ENCODE measurements at regions not wholly inside any gene's neighbourhood (a gene's known extent, or its start where the extent isn't known, plus 50 kb on each side); places are given as distances from the start of the nearest gene placed in this dataset.

- no peaks in the 10 kb centered on the region for H3K36me3 ChIP-seq (ENCODE audit: control insufficient read depth in 2 of 3, insufficient read depth in 3 of 3, low read length in 3 of 3)
- no peak overlapping the region for H3K4me3 ChIP-seq (ENCODE audit: low read length)
- Mint-ChIP-seq H3K27me3 (no peaks in the 10 kb centered on the region), H3K27ac (no peak overlapping the region), H3K36me3 (no peaks in the 10 kb centered on the region), H3K9me3 (peaks cover 0 to 6% (median 1%) of the 10 kb centered on the region in 11 donors), H3K4me1 (no peaks in the 10 kb centered on the region), H3K4me3 (no peak overlapping the region)
- H3K4me1 ChIP-seq (ENCODE audit: control insufficient read depth in 2 of 2, insufficient read depth in 2 of 2, low read length in 2 of 2), result no peaks in the 10 kb centered on the region
- no peak for DNase-seq
- intact Hi-C loops (cut with micrococcal nuclease), result no loop called here
- POLR2A ChIA-PET, result no interaction called here
- no peaks in the 10 kb centered on the region for H3K9me3 ChIP-seq (ENCODE audit: control insufficient read depth in 2 of 3, low read length in 3 of 3)
- no peaks in the 10 kb centered on the region for H3K27me3 ChIP-seq (ENCODE audit: control insufficient read depth in 2 of 2, insufficient read depth in 2 of 2, low read length in 2 of 2)
- CTCF ChIA-PET, result no interaction called here
- no peak overlapping the region for H3K27ac ChIP-seq (ENCODE audit: low read depth, low read length)
- no peak for ATAC-seq
Measured at GRCh38 chr4:106603471-106603870, 234.9 kb upstream of the GIMD1 start.

GRCh38 chr4:106602711-106603110, 234.1 kb upstream of the GIMD1 start:
- H3K9me3 ChIP-seq (ENCODE audit: control insufficient read depth in 2 of 3, low read length in 3 of 3), result no peaks in the 10 kb centered on the region

GRCh38 chr4:106601519-106601918, 232.9 kb upstream of the GIMD1 start:
- no peak for ATAC-seq
- H3K36me3 ChIP-seq (ENCODE audit: control insufficient read depth in 2 of 3, insufficient read depth in 3 of 3, low read length in 3 of 3), result no peaks in the 10 kb centered on the region
- CTCF ChIA-PET, result no interaction called here
- no peak overlapping the region for H3K27ac ChIP-seq (ENCODE audit: low read depth, low read length)
- H3K9me3 ChIP-seq (ENCODE audit: control insufficient read depth in 2 of 3, low read length in 3 of 3), result no peaks in the 10 kb centered on the region
- no peaks in the 10 kb centered on the region for H3K27me3 Mint-ChIP-seq
- no peak for DNase-seq
- no peak overlapping the region for H3K4me3 Mint-ChIP-seq
- H3K4me1 ChIP-seq (ENCODE audit: control insufficient read depth in 2 of 2, insufficient read depth in 2 of 2, low read length in 2 of 2), result no peaks in the 10 kb centered on the region
- no peak overlapping the region for H3K27ac Mint-ChIP-seq
- intact Hi-C loops (cut with micrococcal nuclease), result no loop called here
- POLR2A ChIA-PET, result no interaction called here
- no peaks in the 10 kb centered on the region for H3K27me3 ChIP-seq (ENCODE audit: control insufficient read depth in 2 of 2, insufficient read depth in 2 of 2, low read length in 2 of 2)
- H3K4me3 ChIP-seq (ENCODE audit: low read length), result no peak overlapping the region
- H3K36me3 Mint-ChIP-seq, result no peaks in the 10 kb centered on the region
- H3K9me3 Mint-ChIP-seq, result peaks cover 0 to 2% (median 0%) of the 10 kb centered on the region in 11 donors
- H3K4me1 Mint-ChIP-seq, result no peaks in the 10 kb centered on the region

More at GRCh38 chr4:106602711-106603110, 234.1 kb upstream of the GIMD1 start:
- H3K27ac Mint-ChIP-seq, result no peak overlapping the region
- no peaks in the 10 kb centered on the region for H3K27me3 Mint-ChIP-seq
- no peaks in the 10 kb centered on the region for H3K4me1 Mint-ChIP-seq
- ChIA-PET CTCF (no interaction called here), POLR2A (no interaction called here)
- H3K9me3 Mint-ChIP-seq, result peaks cover 0 to 4% (median 0%) of the 10 kb centered on the region in 11 donors
- H3K27ac ChIP-seq (ENCODE audit: low read depth, low read length), result no peak overlapping the region
- H3K4me1 ChIP-seq (ENCODE audit: control insufficient read depth in 2 of 2, insufficient read depth in 2 of 2, low read length in 2 of 2), result no peaks in the 10 kb centered on the region
- no peak overlapping the region for H3K4me3 ChIP-seq (ENCODE audit: low read length)
- no peaks in the 10 kb centered on the region for H3K27me3 ChIP-seq (ENCODE audit: control insufficient read depth in 2 of 2, insufficient read depth in 2 of 2, low read length in 2 of 2)
- H3K4me3 Mint-ChIP-seq, result no peak overlapping the region
- no peaks in the 10 kb centered on the region for H3K36me3 Mint-ChIP-seq
- intact Hi-C loops (cut with micrococcal nuclease), result no loop called here
- ATAC-seq (no peak), DNase-seq (no peak)
- H3K36me3 ChIP-seq (ENCODE audit: control insufficient read depth in 2 of 3, insufficient read depth in 3 of 3, low read length in 3 of 3), result no peaks in the 10 kb centered on the region

- no peak for ATAC-seq
- CTCF ChIA-PET, result no interaction called here
- no peak overlapping the region for H3K27ac ChIP-seq (ENCODE audit: low read depth, low read length)
Measured at GRCh38 chr4:106595906-106596305, 227.3 kb upstream of the GIMD1 start.

GRCh38 chr4:106594291-106594952, 225.8 kb upstream of the GIMD1 start:
- Histone ChIP-seq H3K27ac (ENCODE audit: low read depth, low read length) (no peak overlapping the region), H3K9me3 (ENCODE audit: control insufficient read depth in 2 of 3, low read length in 3 of 3) (no peaks in the 10 kb centered on the region), H3K4me1 (ENCODE audit: control insufficient read depth in 2 of 2, insufficient read depth in 2 of 2, low read length in 2 of 2) (no peaks in the 10 kb centered on the region), H3K27me3 (ENCODE audit: control insufficient read depth in 2 of 2, insufficient read depth in 2 of 2, low read length in 2 of 2) (no peaks in the 10 kb centered on the region), H3K36me3 (ENCODE audit: control insufficient read depth in 2 of 3, insufficient read depth in 3 of 3, low read length in 3 of 3) (no peaks in the 10 kb centered on the region), H3K4me3 (ENCODE audit: low read length) (no peak overlapping the region)
- POLR2A ChIA-PET, result no interaction called here
- H3K4me3 Mint-ChIP-seq, result no peak overlapping the region
- H3K36me3 Mint-ChIP-seq, result no peaks in the 10 kb centered on the region
- no peak for ATAC-seq
- no peaks in the 10 kb centered on the region for H3K27me3 Mint-ChIP-seq
- no peak overlapping the region for H3K27ac Mint-ChIP-seq
- CTCF ChIA-PET, result no interaction called here
- DNase-seq, result no peak
- H3K4me1 Mint-ChIP-seq, result no peaks in the 10 kb centered on the region
- H3K9me3 Mint-ChIP-seq, result peaks cover 0 to 9% (median 0%) of the 10 kb centered on the region in 11 donors
- intact Hi-C loops (cut with micrococcal nuclease), result no loop called here

More at GRCh38 chr4:106595906-106596305, 227.3 kb upstream of the GIMD1 start:
- POLR2A ChIA-PET, result no interaction called here
- Mint-ChIP-seq H3K36me3 (no peaks in the 10 kb centered on the region), H3K9me3 (peaks cover 0 to 9% (median 0%) of the 10 kb centered on the region in 11 donors), H3K27me3 (no peaks in the 10 kb centered on the region), H3K27ac (no peak overlapping the region), H3K4me1 (no peaks in the 10 kb centered on the region), H3K4me3 (no peak overlapping the region)
- no peaks in the 10 kb centered on the region for H3K4me1 ChIP-seq (ENCODE audit: control insufficient read depth in 2 of 2, insufficient read depth in 2 of 2, low read length in 2 of 2)
- DNase-seq, result no peak
- intact Hi-C loops (cut with micrococcal nuclease), result no loop called here
- H3K36me3 ChIP-seq (ENCODE audit: control insufficient read depth in 2 of 3, insufficient read depth in 3 of 3, low read length in 3 of 3), result no peaks in the 10 kb centered on the region
- no peak overlapping the region for H3K4me3 ChIP-seq (ENCODE audit: low read length)
- H3K9me3 ChIP-seq (ENCODE audit: control insufficient read depth in 2 of 3, low read length in 3 of 3), result no peaks in the 10 kb centered on the region
- H3K27me3 ChIP-seq (ENCODE audit: control insufficient read depth in 2 of 2, insufficient read depth in 2 of 2, low read length in 2 of 2), result no peaks in the 10 kb centered on the region

- Histone ChIP-seq H3K27ac (ENCODE audit: low read depth, low read length) (no peak overlapping the region), H3K4me1 (ENCODE audit: control insufficient read depth in 2 of 2, insufficient read depth in 2 of 2, low read length in 2 of 2) (no peaks in the 10 kb centered on the region), H3K9me3 (ENCODE audit: control insufficient read depth in 2 of 3, low read length in 3 of 3) (no peaks in the 10 kb centered on the region), H3K27me3 (ENCODE audit: control insufficient read depth in 2 of 2, insufficient read depth in 2 of 2, low read length in 2 of 2) (no peaks in the 10 kb centered on the region), H3K4me3 (ENCODE audit: low read length) (no peak overlapping the region), H3K36me3 (ENCODE audit: control insufficient read depth in 2 of 3, insufficient read depth in 3 of 3, low read length in 3 of 3) (no peaks in the 10 kb centered on the region)
- POLR2A ChIA-PET, result no interaction called here
- H3K27ac Mint-ChIP-seq, result no peak overlapping the region
- intact Hi-C loops (cut with micrococcal nuclease), result no loop called here
- H3K27me3 Mint-ChIP-seq, result no peaks in the 10 kb centered on the region
- no peaks in the 10 kb centered on the region for H3K4me1 Mint-ChIP-seq
- ATAC-seq (no peak), DNase-seq (no peak)
- CTCF ChIA-PET, result no interaction called here
- H3K36me3 Mint-ChIP-seq, result no peaks in the 10 kb centered on the region
- H3K9me3 Mint-ChIP-seq, result peaks cover 0 to 3% (median 0%) of the 10 kb centered on the region in 11 donors
- H3K4me3 Mint-ChIP-seq, result no peak overlapping the region
Measured at GRCh38 chr4:106588891-106589290, 220.3 kb upstream of the GIMD1 start.

GRCh38 chr4:106587558-106587957, 219.0 kb upstream of the GIMD1 start:
- CTCF ChIA-PET, result no interaction called here
- ATAC-seq, result no peak

More at GRCh38 chr4:106587558-106587957, 219.0 kb upstream of the GIMD1 start:
- Histone ChIP-seq H3K36me3 (ENCODE audit: control insufficient read depth in 2 of 3, insufficient read depth in 3 of 3, low read length in 3 of 3) (no peaks in the 10 kb centered on the region), H3K9me3 (ENCODE audit: control insufficient read depth in 2 of 3, low read length in 3 of 3) (no peaks in the 10 kb centered on the region), H3K27ac (ENCODE audit: low read depth, low read length) (no peak overlapping the region), H3K27me3 (ENCODE audit: control insufficient read depth in 2 of 2, insufficient read depth in 2 of 2, low read length in 2 of 2) (no peaks in the 10 kb centered on the region), H3K4me1 (ENCODE audit: control insufficient read depth in 2 of 2, insufficient read depth in 2 of 2, low read length in 2 of 2) (no peaks in the 10 kb centered on the region), H3K4me3 (ENCODE audit: low read length) (no peak overlapping the region)
- no peaks in the 10 kb centered on the region for H3K4me1 Mint-ChIP-seq
- intact Hi-C loops (cut with micrococcal nuclease), result no loop called here
- no peak overlapping the region for H3K4me3 Mint-ChIP-seq
- peaks cover 0 to 3% (median 0%) of the 10 kb centered on the region in 11 donors for H3K9me3 Mint-ChIP-seq
- POLR2A ChIA-PET, result no interaction called here
- H3K27me3 Mint-ChIP-seq, result peaks cover 0 to 5% (median 0%) of the 10 kb centered on the region in 5 donors
- DNase-seq, result no peak
- no peaks in the 10 kb centered on the region for H3K36me3 Mint-ChIP-seq
- H3K27ac Mint-ChIP-seq, result no peak overlapping the region

Measured in naive thymus-derived CD4-positive, alpha-beta T cell (primary cell).